Panc1 (cell line): ENCODE measurements at regions not wholly inside any gene's neighbourhood (a gene's known extent, or its start where the extent isn't known, plus 50 kb on each side); places are given as distances from the start of the nearest gene placed in this dataset.
A peak's percentile ranks its signal among the peaks of the same experiment; 100 is the strongest.

ENCODE experiments used
- ATAC-seq: fragments of 200-7000 bp; cut with Tn5 transposase; 2 replicates; pipeline ENCODE4 v1.9.1; 2020; ENCODE audit warnings: mild to moderate bottlenecking, moderate library complexity
- BruUV-seq: library from RNA; stranded (reverse); fragments of 400-500 nt; replicated peaks from 2 replicates; lab custom pipeline; 2021; lab: Mats Ljungman, UMichigan
- CTCF ChIA-PET: fragments of 300-600 bp; sonication (Branson Sonifier 250); formaldehyde crosslinking; loops from one replicate; lab custom pipeline; 2022; ENCODE audit warnings: antibody characterized with exemption; lab: Charles Lee
- POLR2A ChIA-PET: fragments of 300-600 bp; sonication (Branson Sonifier 250); formaldehyde crosslinking; loops from one replicate; lab custom pipeline; 2022; ENCODE audit warnings: antibody characterized with exemption; lab: Charles Lee
- DNase-seq: peaks from one replicate; pipeline ENCODE4 v3.0.0-alpha.2; 2010; ENCODE audit warnings: low read depth, low spot score
- H3K27ac ChIP-seq: 2 replicates; pipeline ENCODE4 v1.5.1; 2011; ENCODE audit warnings: mild to moderate bottlenecking, low read length, inconsistent platforms
- H3K27me3 ChIP-seq: fragments of 200-500 bp; sonication (Bioruptor generic); 2 replicates; pipeline ENCODE4 v1.6.0; 2014; ENCODE audit warnings: low read length, inconsistent platforms; ENCODE audit not compliant: control insufficient read depth, insufficient read depth
- H3K36me3 ChIP-seq: fragments of 200-500 bp; sonication (Bioruptor generic); 2 replicates; pipeline ENCODE4 v1.5.1; 2014; ENCODE audit warnings: inconsistent platforms, mild to moderate bottlenecking, low read length, moderate library complexity; ENCODE audit not compliant: control insufficient read depth, insufficient read depth
- H3K4me1 ChIP-seq: 2 replicates; pipeline ENCODE4 v1.5.1; 2011; ENCODE audit warnings: inconsistent platforms, mild to moderate bottlenecking, low read length, moderate library complexity; ENCODE audit not compliant: control insufficient read depth, insufficient read depth
- H3K4me3 ChIP-seq, 2 experiments: 2 replicates each; pipeline ENCODE4 v1.5.1; 2011 to 2012; ENCODE audit warnings: low read depth in 2 of 2, low read length in 2 of 2, mild to moderate bottlenecking in 2 of 2, inconsistent platforms in 1 of 2, moderate library complexity in 1 of 2
- H3K9me3 ChIP-seq: fragments of 200-500 bp; sonication (Bioruptor generic); 2 replicates; pipeline ENCODE4 v1.5.1; 2014; ENCODE audit warnings: low read depth, mild to moderate bottlenecking, inconsistent platforms, low read length, moderate library complexity; ENCODE audit not compliant: control insufficient read depth, insufficient read depth
- POLR2AphosphoS5 ChIP-seq: IDR thresholded peaks from 2 replicates; pipeline ENCODE4 v1.6.1; 2012; ENCODE audit warnings: mild to moderate bottlenecking, low read depth, low read length, moderate library complexity
- SIN3A ChIP-seq: IDR thresholded peaks from 2 replicates; pipeline ENCODE4 v1.6.1; 2012; ENCODE audit warnings: low read depth, mild to moderate bottlenecking, low read length, moderate library complexity, borderline replicate concordance; ENCODE audit not compliant: insufficient read depth
- TCF7L2 ChIP-seq: IDR thresholded peaks from 2 replicates; pipeline ENCODE4 v1.6.1; 2011; ENCODE audit warnings: mild to moderate bottlenecking, low read depth, low read length, inconsistent platforms
- in situ Hi-C: cut with HindIII; loops from 2 replicates; pipeline ENCODE4 v1.10.0; 2016; ENCODE audit warnings: low sequenced_read_pairs, low pct_unique_long_range_greater_than_20kb
- intact Hi-C: fragments of 100-400 bp; cut with micrococcal nuclease; formaldehyde crosslinking; loops from one replicate; pipeline ENCODE4 v1.10.0; 2022; ENCODE audit not compliant: unreplicated experiment
- TF ChIP-seq, protein P1 (sequence below), 2 experiments: IDR thresholded peaks; 2 replicates each; pipeline ENCODE4 v1.6.1; 2011 to 2012; ENCODE audit warnings: low read depth in 2 of 2, control low read depth in 1 of 2, low read length in 1 of 2, mild to moderate bottlenecking in 1 of 2, moderate library complexity in 1 of 2; ENCODE audit not compliant: insufficient read depth in 1 of 2
- TF ChIP-seq, protein P2 (sequence below): fragments of 450-650 bp; IDR thresholded peaks from 2 replicates; pipeline ENCODE4 v1.5.1; 2017; ENCODE audit warnings: mild to moderate bottlenecking

DNA sequence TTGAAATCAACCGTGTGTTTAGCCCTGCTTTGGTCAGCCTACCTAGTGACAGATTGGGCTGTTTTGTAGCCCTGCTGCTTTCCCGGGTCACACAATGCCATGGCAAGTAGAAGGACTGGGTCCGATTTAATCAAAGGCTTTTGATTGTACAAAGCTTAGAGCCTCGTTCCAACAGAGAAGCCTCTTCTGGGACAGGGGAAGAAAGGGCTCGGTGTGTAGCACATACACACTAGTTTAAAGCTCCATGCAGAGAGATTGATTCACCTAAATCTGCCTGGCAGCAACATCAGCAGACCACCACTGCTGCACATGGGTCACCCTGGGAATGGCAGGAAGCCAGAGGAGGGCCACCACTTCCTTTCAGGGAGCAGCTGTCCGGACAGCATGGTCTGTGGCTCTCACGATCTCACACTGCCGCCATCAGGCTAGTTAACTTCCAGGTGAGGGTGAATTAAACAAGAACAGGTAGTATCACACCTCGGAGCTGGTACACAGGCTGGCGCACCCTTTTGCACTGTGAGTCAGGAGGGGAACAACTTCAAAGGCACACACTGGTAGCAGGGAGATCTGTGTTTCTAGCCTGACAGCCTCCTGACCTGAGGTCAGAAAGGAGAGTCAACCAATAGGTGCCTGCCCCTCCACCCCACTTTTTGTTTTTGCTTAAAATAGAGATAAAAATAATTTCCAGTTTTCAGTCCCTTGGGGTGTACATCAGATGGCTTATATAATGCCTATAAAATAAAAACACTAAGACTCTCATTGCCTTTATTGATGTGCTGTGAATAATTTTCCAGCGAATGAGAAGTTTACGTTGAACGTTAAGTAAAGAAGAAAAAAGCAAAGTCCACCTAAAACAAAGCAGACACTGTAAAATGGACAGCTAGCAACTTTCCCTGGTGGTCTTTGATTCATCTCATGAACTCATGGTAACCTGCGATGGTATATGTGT, 108.5 kb downstream of the CDCA7 start:
- DNase-seq (no peak), ATAC-seq (peak; percentile 70)
- ChIA-PET POLR2A (interaction anchor here (0.6 kb wide), 1 partner anchor 10 kb away, joined by 3 read pairs; no protein-coding TSS in a partner anchor), CTCF (no interaction called here)
- BruUV-seq = no TSS peak
- intact Hi-C loops = no loop called here
- Histone ChIP-seq H3K4me1 (no peaks in the 10 kb centered on the region; the same call in 1 of the 2 replicates), H3K9me3 (no peaks in the 10 kb centered on the region), H3K27me3 (no peaks in the 10 kb centered on the region), H3K36me3 (no peaks in the 10 kb centered on the region), H3K27ac (peak overlapping the region; percentile 23; the same call in 1 of the 2 replicates), H3K4me3 (peak overlapping the region in 1 of 2 experiments; percentile 9; a peak in 1 of 4 replicates)
- no peak for TF ChIP-seq TCF7L2
- TF ChIP-seq POLR2AphosphoS5 = no peak
- TF ChIP-seq, protein P1, sequence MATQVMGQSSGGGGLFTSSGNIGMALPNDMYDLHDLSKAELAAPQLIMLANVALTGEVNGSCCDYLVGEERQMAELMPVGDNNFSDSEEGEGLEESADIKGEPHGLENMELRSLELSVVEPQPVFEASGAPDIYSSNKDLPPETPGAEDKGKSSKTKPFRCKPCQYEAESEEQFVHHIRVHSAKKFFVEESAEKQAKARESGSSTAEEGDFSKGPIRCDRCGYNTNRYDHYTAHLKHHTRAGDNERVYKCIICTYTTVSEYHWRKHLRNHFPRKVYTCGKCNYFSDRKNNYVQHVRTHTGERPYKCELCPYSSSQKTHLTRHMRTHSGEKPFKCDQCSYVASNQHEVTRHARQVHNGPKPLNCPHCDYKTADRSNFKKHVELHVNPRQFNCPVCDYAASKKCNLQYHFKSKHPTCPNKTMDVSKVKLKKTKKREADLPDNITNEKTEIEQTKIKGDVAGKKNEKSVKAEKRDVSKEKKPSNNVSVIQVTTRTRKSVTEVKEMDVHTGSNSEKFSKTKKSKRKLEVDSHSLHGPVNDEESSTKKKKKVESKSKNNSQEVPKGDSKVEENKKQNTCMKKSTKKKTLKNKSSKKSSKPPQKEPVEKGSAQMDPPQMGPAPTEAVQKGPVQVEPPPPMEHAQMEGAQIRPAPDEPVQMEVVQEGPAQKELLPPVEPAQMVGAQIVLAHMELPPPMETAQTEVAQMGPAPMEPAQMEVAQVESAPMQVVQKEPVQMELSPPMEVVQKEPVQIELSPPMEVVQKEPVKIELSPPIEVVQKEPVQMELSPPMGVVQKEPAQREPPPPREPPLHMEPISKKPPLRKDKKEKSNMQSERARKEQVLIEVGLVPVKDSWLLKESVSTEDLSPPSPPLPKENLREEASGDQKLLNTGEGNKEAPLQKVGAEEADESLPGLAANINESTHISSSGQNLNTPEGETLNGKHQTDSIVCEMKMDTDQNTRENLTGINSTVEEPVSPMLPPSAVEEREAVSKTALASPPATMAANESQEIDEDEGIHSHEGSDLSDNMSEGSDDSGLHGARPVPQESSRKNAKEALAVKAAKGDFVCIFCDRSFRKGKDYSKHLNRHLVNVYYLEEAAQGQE (IDR thresholded peaks at IDR 0.05; ENCODE audit: insufficient read depth in 1 of 2, low read depth in 2 of 2, low read length in 1 of 2) = no peak
- no peak for TF ChIP-seq SIN3A
- TF ChIP-seq, protein P2, sequence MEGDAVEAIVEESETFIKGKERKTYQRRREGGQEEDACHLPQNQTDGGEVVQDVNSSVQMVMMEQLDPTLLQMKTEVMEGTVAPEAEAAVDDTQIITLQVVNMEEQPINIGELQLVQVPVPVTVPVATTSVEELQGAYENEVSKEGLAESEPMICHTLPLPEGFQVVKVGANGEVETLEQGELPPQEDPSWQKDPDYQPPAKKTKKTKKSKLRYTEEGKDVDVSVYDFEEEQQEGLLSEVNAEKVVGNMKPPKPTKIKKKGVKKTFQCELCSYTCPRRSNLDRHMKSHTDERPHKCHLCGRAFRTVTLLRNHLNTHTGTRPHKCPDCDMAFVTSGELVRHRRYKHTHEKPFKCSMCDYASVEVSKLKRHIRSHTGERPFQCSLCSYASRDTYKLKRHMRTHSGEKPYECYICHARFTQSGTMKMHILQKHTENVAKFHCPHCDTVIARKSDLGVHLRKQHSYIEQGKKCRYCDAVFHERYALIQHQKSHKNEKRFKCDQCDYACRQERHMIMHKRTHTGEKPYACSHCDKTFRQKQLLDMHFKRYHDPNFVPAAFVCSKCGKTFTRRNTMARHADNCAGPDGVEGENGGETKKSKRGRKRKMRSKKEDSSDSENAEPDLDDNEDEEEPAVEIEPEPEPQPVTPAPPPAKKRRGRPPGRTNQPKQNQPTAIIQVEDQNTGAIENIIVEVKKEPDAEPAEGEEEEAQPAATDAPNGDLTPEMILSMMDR = no peak
- in situ Hi-C loops = no loop called here

DNA sequence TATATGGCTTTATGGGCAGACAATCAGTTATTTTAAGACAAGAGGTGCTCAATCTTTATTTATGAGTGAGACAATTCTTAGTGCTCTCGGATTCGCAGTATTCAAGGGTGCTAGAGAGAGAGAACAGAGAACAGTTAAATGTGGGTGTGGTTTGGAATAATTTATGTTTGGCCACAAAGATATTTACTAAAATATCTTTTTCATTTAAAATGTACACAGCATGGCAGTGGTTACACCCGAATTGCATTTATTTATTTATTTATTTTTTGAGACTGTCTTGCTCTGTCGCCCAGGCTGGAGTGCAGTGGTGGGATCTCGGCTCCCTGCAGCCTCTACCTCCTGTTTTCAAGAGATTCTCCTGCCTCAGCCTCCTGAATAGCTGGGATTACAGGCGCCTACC, 109.2 kb downstream of the CDCA7 start:
- no peak for DNase-seq
- ChIA-PET POLR2A (no interaction called here), CTCF (interaction anchor here (1.0 kb wide), 1 partner anchor 15 kb away, joined by 4 read pairs; no protein-coding TSS in a partner anchor)
- Histone ChIP-seq H3K4me1 (no peaks in the 10 kb centered on the region; the same call in 1 of the 2 replicates), H3K27ac (no peak overlapping the region), H3K9me3 (no peaks in the 10 kb centered on the region), H3K27me3 (no peaks in the 10 kb centered on the region), H3K36me3 (no peaks in the 10 kb centered on the region), H3K4me3 (no peak overlapping the region)
- BruUV-seq = no TSS peak
- no peak for ATAC-seq
- in situ Hi-C loops (no loop called here), intact Hi-C loops (no loop called here)
- TF ChIP-seq SIN3A (no peak), POLR2AphosphoS5 (no peak), TCF7L2 (no peak)
- TF ChIP-seq, protein P1 (IDR thresholded peaks at IDR 0.05; ENCODE audit: insufficient read depth in 1 of 2, low read depth in 2 of 2, low read length in 1 of 2) = no peak
- TF ChIP-seq, protein P2 = no peak
